DND-41 (cell line): ENCODE measurements at regions not wholly inside any gene's neighbourhood (a gene's known extent, or its start where the extent isn't known, plus 50 kb on each side); places are given as distances from the start of the nearest gene placed in this dataset.

Source experiments
- ATAC-seq: fragments of 200-7000 bp; cut with Tn5 transposase; 3 replicates; pipeline ENCODE4 v1.9.1; 2021; ENCODE audit warnings: low read depth; ENCODE audit not compliant: insufficient read depth
- DNase-seq: peaks from one replicate; pipeline ENCODE4 v3.0.0-alpha.2; 2020
- H2AFZ ChIP-seq: 2 replicates; pipeline ENCODE4 v1.6.0; 2012; ENCODE audit warnings: low read depth, low read length
- H3K27ac ChIP-seq: 2 replicates; pipeline ENCODE4 v1.5.1; 2012; ENCODE audit warnings: low read length, inconsistent platforms
- H3K27me3 ChIP-seq: fragments of 200-600 bp; sonication (generic); 2 replicates; pipeline ENCODE4 v1.6.0; 2012; ENCODE audit warnings: low read length, mild to moderate bottlenecking, inconsistent platforms; ENCODE audit not compliant: insufficient read depth, poor library complexity
- H3K36me3 ChIP-seq: 2 replicates; pipeline ENCODE4 v1.5.1; 2012; ENCODE audit warnings: low read length, inconsistent platforms; ENCODE audit not compliant: insufficient read depth
- H3K4me1 ChIP-seq: 2 replicates; pipeline ENCODE4 v1.5.1; 2012; ENCODE audit warnings: mild to moderate bottlenecking, low read length; ENCODE audit not compliant: insufficient read depth
- H3K4me2 ChIP-seq: 2 replicates; pipeline ENCODE4 v1.6.0; 2012; ENCODE audit warnings: mild to moderate bottlenecking, moderate library complexity, low read length, inconsistent platforms; ENCODE audit not compliant: insufficient read depth
- H3K4me3 ChIP-seq, 2 experiments: fragments of 200-600 bp in 1 of 2; shearing (Covaris generic) in 1 of 2; 2 replicates each; pipeline ENCODE4 v1.5.1; 2012 to 2016; ENCODE audit warnings: inconsistent platforms in 2 of 2, low read length in 2 of 2, mild to moderate bottlenecking in 2 of 2, low read depth in 1 of 2, moderate library complexity in 1 of 2
- H3K79me2 ChIP-seq: 2 replicates; pipeline ENCODE4 v1.6.0; 2012; ENCODE audit warnings: low read length, inconsistent platforms; ENCODE audit not compliant: insufficient read depth
- H3K9ac ChIP-seq: 2 replicates; pipeline ENCODE4 v1.6.0; 2012; ENCODE audit warnings: low read depth, mild to moderate bottlenecking, inconsistent platforms, low read length, moderate library complexity
- H3K9me3 ChIP-seq: 2 replicates; pipeline ENCODE4 v1.5.1; 2012; ENCODE audit warnings: low read length, moderate library complexity, mild to moderate bottlenecking, inconsistent platforms; ENCODE audit not compliant: insufficient read depth, severe bottlenecking
- H4K20me1 ChIP-seq: 2 replicates; pipeline ENCODE4 v1.6.0; 2012; ENCODE audit warnings: low read length; ENCODE audit not compliant: insufficient read depth
- EZH2 ChIP-seq: IDR thresholded peaks from 3 replicates; pipeline ENCODE4 v1.6.1; 2012; ENCODE audit warnings: borderline replicate concordance, low read depth, mild to moderate bottlenecking, moderate library complexity, low read length, inconsistent platforms; ENCODE audit not compliant: severe bottlenecking
- TF ChIP-seq, protein P1 (sequence below): IDR thresholded peaks from 2 replicates; pipeline ENCODE4 v1.5.1; 2012; ENCODE audit warnings: borderline replicate concordance, low read length, moderate library complexity, mild to moderate bottlenecking; ENCODE audit not compliant: poor library complexity, severe bottlenecking; ENCODE audit errors: extremely low read depth

DNA sequence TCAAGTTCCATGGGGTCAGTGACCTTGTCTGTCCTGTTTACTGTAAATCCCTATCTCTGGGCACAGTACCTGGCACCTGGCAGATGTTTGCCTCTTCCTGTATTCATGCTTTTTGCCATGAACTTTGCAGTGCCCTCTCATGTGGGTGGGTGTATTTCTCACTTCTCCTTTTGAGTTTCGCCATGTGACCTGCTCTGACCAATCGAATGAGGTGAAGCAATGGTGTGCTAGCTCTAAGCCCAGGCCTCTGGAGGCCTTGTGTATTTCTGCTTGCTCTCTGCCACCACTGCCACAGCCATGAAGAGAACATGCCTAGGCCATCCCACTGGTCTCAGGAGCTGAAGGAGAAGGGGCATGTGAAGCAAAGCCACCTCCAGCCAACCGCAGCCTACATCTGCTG, 185.5 kb upstream of the ZC3H12A start:
- no peaks in the 10 kb centered on the region for H3K36me3 ChIP-seq
- DNase-seq, result no peak
- TF ChIP-seq, protein P1, sequence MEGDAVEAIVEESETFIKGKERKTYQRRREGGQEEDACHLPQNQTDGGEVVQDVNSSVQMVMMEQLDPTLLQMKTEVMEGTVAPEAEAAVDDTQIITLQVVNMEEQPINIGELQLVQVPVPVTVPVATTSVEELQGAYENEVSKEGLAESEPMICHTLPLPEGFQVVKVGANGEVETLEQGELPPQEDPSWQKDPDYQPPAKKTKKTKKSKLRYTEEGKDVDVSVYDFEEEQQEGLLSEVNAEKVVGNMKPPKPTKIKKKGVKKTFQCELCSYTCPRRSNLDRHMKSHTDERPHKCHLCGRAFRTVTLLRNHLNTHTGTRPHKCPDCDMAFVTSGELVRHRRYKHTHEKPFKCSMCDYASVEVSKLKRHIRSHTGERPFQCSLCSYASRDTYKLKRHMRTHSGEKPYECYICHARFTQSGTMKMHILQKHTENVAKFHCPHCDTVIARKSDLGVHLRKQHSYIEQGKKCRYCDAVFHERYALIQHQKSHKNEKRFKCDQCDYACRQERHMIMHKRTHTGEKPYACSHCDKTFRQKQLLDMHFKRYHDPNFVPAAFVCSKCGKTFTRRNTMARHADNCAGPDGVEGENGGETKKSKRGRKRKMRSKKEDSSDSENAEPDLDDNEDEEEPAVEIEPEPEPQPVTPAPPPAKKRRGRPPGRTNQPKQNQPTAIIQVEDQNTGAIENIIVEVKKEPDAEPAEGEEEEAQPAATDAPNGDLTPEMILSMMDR, result no peak
- no peak for TF ChIP-seq EZH2
- no peak overlapping the region for H3K27ac ChIP-seq
- H3K9ac ChIP-seq, result no peak overlapping the region
- H2AFZ ChIP-seq, result no peak overlapping the region
- no peak overlapping the region for H3K4me3 ChIP-seq
- H3K4me1 ChIP-seq, result no peaks in the 10 kb centered on the region
- no peak overlapping the region for H3K4me2 ChIP-seq
- peaks cover 9% of the 10 kb centered on the region for H3K27me3 ChIP-seq
- ATAC-seq, result no peak
- H3K79me2 ChIP-seq, result no peaks in the 10 kb centered on the region
- no peaks in the 10 kb centered on the region for H3K9me3 ChIP-seq
- no peaks in the 10 kb centered on the region for H4K20me1 ChIP-seq

DNA sequence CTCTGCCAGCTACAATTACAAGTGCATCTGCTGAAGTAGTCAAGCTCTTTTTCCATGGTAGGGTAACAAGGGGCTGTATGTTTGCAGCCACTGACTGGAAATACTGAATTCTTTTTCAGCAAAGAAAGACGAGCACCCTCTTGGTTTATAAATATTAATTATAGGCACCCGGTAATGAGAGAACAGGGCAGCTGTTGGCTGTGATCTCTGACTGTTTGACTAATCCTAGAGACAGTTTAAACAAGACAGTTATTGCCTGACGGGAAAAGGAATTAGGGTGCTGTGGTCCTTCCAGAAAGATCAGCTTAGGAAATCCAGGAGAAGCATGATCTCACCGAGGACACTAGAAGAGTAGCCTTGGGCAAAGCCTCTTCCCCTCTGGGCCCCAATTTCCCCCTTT, 183.7 kb upstream of the ZC3H12A start:
- Histone ChIP-seq H3K36me3 (no peaks in the 10 kb centered on the region), H3K9ac (no peak overlapping the region), H3K4me2 (no peak overlapping the region), H4K20me1 (no peaks in the 10 kb centered on the region), H3K4me1 (no peaks in the 10 kb centered on the region), H3K4me3 (no peak overlapping the region), H3K27me3 (peaks cover 15% of the 10 kb centered on the region), H2AFZ (no peak overlapping the region), H3K27ac (no peak overlapping the region), H3K79me2 (no peaks in the 10 kb centered on the region), H3K9me3 (no peaks in the 10 kb centered on the region)
- no peak for TF ChIP-seq EZH2
- no peak for DNase-seq
- ATAC-seq, result no peak

DNA sequence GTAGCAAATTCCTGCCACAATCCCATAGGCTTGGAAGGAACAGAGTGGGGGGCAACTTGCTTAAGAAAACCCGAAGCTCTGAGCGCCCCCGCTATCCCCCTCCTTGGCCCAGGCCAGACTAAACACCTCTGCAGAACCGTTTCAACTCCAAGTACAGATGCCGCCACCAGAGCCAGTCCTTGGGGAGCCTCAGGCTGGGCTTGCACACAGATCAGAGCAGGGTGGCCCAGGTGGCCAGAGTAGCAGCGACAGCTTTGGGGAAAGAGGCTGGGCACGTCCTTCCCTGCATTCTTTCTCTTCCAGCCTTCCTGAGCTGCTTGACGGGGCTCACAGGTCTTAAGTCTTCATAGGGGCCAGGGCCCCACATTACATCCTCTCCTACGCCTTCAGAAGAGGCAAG, 181.6 kb upstream of the ZC3H12A start:
- ATAC-seq, result no peak
- no peak for DNase-seq
- Histone ChIP-seq H3K9ac (no peak overlapping the region), H4K20me1 (no peaks in the 10 kb centered on the region), H2AFZ (no peak overlapping the region), H3K4me3 (no peak overlapping the region), H3K4me1 (no peaks in the 10 kb centered on the region), H3K27ac (no peak overlapping the region), H3K4me2 (no peak overlapping the region), H3K36me3 (no peaks in the 10 kb centered on the region), H3K9me3 (no peaks in the 10 kb centered on the region), H3K79me2 (no peaks in the 10 kb centered on the region), H3K27me3 (peaks cover 12% of the 10 kb centered on the region)
- TF ChIP-seq, protein P1, result no peak
- TF ChIP-seq EZH2, result no peak

DNA sequence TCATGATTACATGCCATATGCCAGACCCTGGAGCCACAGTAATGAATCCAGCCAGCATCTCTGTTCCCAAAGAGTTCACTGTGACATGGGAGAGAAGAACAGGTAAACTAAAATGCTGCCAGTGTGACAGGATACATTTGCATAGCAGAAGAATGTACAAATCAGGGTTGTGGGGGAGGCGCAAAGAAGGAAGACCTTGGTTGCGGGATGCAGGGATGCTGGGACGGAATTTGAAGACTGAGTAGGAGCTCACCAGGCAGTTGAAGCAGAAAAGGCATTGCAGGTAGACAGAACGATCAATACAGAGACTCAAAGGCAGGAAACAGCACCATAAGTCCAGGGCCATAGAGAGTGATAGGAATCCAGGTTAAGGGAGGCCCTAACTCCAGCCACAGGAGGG, 180.3 kb upstream of the ZC3H12A start:
- H3K9me3 ChIP-seq, result no peaks in the 10 kb centered on the region
- no peak overlapping the region for H3K4me2 ChIP-seq
- no peaks in the 10 kb centered on the region for H4K20me1 ChIP-seq
- H2AFZ ChIP-seq, result no peak overlapping the region
- no peaks in the 10 kb centered on the region for H3K36me3 ChIP-seq
- TF ChIP-seq, protein P1, result no peak
- TF ChIP-seq EZH2, result no peak
- H3K27me3 ChIP-seq, result peaks cover 12% of the 10 kb centered on the region
- no peaks in the 10 kb centered on the region for H3K4me1 ChIP-seq
- no peaks in the 10 kb centered on the region for H3K79me2 ChIP-seq
- no peak overlapping the region for H3K9ac ChIP-seq
- DNase-seq (no peak), ATAC-seq (no peak)
- H3K27ac ChIP-seq, result no peak overlapping the region
- no peak overlapping the region for H3K4me3 ChIP-seq
